GM18870 (cell line): ENCODE measurements at regions not wholly inside any gene's neighbourhood (a gene's known extent, or its start where the extent isn't known, plus 50 kb on each side); places are given as distances from the start of the nearest gene placed in this dataset.
"Not testable (repeated sequence)": the region's sequence is repeated elsewhere in the genome, so short reads cannot be mapped to it uniquely, and the experiment has no call there.

Experiments
- ATAC-seq: cut with Tn5 transposase; IDR thresholded peaks from one replicate; pipeline ENCODE4 v1.9.1; 2021; ENCODE audit warnings: moderate library complexity; ENCODE audit not compliant: unreplicated experiment

DNA sequence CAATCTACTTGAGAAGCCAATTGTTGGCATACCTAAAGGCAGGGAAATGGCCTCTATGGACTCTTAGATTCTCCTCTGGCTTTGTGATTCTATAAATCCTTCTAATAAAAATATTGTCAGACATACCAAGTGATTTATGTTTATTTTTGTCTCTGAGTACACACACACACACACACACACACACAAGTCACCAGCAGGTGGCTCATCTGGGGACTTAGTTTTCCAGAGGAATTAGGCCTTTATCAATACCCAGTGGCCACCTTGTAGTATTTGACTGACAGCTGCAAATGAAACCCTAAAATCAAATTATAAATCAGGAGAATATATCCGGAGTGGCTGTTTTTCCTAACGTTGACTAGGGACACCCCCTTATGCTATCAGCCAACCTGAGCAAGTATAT, 258.5 kb downstream of the BRINP2 start:
- no peak for ATAC-seq

DNA sequence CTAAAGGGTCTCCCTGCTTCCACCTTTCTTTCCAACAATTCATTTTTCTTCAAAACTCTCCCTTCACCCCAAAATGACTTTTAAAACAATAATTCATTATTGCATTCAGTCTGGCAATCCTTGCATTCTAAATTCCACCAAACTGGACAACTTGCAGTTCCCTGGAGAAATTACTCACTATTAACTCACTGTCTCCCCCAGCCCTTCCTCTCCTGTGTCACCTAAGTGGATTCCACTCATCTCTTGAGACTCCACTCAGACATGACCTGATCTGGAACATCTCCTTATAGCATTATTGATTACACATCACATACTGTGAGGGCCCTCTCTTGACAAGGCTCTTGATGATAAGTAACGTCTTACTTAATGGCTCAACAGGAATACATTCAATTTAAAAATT, 257.1 kb downstream of the BRINP2 start:
- no peak for ATAC-seq

DNA sequence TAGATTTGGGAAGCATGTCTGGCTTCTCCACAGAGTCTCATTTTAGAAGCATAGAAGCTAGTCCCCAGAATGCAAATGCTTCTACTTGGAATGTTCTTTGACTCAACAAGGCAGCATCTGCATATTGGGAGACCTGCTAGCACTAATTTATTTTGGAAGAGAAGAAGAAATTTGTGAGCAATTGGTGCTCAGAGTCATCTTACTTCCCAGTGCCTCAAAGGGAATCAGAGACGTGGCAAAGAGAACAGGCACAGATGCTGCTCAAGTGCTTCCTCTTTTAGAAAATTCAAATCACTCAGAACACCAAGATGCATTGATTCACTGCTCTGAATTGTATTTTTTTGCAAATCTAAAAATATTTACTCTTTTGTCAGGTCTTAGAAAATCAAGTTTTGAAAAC, 255.7 kb downstream of the BRINP2 start:
- no peak for ATAC-seq

DNA sequence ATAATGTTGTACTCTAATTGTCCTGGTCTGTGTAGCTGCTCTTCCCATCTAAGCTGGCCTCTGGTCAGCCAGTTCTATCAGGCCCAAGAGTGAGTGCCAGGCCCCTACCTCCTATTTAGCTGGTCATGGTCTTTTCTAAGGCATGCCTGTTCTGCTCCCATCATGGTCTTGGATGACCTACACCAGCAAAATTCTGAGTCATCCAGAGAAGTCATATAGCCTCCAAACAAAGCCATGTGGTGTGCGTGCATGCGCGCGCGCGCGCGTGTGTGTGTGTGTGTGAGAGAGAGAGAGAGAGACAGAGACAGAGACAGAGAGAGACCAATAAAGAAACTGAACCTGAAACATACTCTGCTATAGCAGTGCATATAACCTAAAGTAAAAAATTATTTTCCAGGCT, 254.4 kb downstream of the BRINP2 start:
- ATAC-seq: no peak

DNA sequence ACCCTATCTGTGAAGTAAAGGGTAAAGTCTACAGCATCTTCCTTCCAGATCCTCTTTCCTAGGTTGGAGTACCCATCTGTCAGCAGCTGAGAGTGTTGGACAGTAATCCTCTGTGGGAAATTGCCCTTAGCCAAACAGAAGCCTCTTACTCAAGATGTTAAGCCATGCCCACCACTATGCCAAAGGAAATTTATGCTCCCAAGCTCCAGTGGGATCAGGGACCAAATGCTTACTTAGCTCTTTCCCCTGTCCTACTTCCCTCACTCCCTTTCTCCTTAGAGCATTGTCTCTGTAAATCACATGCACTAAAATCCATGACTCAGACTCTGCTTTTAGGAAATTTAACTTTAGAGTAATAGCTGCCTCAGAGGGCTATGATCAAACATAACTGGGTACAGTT, 254.0 kb downstream of the BRINP2 start:
- no peak for ATAC-seq

DNA sequence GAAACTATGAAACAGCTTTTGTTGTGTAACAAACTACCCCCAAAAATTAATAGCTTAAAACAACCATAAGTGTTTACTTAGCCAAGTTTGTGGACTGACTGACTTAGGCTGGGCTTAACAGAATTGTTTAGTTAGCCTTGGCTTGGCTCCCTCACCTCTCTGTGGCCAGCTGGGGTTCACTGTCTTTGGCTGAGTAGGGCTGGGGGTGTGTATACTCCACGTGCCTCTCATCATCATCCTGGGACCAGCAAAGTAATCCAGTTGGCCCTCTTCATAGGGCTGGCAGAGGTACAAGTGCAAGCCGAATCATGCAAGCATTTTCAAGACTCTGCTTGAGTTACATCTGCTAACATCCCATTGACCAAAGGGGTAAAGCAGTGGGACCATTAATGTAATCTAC, 252.3 kb downstream of the BRINP2 start:
- ATAC-seq: no peak

DNA sequence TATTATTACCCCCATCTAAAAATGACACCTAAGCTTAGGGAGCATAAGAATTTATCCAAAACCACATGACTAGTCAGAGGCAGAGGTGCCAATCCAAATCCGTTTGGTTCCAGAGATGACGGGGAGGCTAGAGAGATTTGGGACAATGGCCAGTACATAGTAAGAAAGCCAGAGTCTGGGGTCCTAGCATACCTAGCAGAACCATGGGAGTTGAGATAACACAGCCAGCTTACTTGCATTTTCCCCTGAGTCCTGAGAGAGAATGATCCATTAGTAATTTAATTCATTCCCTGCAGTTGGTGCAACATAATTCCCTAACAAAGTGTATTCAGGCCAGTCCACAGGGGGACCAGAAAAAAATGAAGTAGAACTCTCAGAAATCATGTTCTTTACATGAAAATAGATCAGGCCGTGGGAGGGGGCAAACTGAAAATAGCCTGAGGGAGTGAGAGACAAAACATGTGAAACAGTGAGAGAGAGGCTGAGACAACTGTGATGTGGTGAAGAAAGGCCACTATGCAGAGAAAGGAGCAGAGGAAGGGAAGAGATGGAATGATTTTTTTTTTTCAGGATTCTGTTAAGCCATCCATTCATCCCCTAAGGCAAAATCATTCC, 243.3 kb downstream of the BRINP2 start:
- ATAC-seq: no peak

DNA sequence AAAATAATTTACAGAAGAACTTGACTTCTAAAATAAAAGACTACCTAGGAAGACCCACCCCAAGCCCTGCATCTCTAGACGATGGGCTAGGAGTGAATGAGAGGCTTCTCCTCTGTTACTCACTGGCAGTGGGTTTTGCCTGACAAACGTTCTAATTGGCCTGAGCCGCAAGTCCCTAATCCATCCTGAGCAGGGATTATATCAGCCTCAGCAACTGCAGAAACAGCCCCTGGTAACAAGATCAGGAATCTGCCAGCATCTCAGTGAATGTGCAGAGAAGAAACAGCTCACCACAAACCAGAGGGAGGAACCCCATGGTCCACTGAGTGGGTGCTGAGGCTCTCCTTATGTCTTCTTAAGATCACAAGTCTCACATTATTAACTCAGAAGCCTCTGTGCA, 240.6 kb downstream of the BRINP2 start:
- no peak for ATAC-seq

DNA sequence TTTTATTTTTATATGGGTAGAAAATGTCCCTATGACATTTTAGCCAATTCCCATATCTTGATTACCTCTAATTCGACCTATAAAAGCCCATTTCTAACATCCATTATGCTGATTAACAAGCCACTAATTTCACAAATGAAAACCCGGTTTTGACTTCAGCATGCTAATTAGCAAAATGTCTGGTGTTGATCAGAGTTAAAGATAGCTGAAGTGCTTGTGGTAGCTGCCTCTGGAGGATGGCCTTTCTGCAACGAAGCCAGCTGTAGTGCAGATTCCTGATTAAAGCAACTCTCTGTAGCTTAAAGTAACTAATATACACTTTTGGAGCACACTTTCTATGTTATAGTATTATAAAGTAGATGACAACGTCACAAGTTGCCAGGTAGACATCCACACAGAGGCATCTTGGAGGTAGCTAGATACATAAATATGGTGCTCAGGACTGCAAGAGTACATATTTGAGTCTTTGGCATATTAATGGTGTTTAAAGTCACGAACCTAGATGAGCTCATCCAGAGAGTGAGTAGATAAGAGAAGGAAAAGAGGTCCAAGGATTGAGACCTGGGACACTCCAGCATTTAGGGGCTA, 239.5 kb downstream of the BRINP2 start:
- no peak for ATAC-seq

DNA sequence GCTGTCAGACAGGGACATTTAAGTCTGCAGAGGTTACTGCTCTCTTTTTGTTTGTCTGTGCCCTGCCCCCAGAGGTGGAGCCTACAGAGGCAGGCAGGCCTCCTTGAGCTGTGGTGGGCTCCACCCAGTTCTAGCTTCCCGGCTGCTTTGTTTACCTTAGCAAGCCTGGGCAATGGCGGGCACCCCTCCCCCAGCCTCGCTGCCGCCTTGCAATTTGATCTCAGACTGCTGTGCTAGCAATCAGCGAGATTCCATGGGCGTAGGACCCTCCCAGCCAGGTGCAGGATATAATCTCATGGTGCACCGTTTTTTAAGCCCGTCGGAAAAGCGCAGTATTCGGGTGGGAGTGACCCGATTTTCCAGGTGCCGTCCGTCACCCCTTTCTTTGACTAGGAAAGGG, 235.6 kb downstream of the BRINP2 start:
- not testable (repeated sequence) for ATAC-seq

DNA sequence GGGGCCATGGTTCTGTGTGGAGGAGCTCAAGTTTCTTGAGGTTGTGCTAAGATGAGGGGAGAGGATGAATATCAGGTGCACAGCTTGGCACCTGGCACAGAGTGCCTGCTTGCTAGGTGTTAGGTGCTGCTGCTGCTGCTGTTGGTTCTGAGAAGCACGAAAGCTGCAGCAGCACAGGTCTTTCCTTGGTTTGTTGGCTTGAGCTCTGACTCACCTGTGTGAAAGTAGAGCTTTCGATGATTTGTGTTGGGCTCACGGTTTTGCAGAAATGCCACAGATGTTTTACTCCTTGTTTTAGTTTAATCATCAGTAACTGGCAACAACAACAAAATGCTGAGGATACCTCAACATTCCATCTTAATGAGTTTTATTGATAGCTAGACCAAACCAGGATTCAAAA, 221.6 kb downstream of the BRINP2 start:
- no peak for ATAC-seq

DNA sequence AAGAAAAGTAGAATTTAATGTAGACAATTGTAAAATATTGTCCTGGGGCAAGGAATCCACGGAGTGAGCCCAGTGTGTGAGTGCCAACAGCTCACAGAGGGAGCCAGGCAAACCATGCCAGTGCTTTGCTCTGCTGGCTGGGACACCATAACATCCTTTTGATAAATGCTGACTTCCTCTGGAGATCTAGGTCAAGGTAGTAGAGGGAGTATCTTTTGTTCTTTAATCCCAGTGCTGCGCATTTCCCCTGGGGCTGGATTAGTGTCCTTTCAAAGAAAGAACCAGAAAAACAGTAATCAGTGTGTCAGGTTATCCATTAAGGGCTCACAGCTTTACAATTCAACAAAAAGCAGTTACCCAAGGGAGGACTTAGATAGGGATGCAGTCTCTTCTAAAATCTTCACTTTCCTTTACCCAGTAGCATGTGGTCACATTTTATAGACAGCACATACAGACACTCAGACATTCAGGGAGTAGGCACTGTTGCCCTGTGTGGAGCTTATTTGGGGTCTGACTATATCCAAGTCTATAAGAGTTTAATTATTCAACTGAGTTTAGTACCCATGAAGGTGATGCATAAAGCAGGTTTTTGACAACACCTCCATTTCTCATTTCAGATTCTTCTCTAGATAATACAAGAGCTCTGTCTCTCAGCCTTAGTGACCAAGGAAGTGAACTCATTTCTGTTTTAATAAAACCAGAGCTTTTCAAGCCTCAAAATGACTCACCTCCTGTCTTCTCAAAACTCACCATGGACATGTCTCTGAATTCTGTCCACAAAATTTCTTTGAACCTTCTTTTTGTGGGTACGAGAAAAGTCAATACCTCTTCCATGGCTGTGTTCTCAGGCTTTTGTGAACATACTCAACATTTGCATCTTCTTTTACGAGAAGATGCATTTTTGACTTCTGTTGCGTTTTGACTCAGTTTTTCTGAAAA, 215.3 kb downstream of the BRINP2 start:
- no peak for ATAC-seq

DNA sequence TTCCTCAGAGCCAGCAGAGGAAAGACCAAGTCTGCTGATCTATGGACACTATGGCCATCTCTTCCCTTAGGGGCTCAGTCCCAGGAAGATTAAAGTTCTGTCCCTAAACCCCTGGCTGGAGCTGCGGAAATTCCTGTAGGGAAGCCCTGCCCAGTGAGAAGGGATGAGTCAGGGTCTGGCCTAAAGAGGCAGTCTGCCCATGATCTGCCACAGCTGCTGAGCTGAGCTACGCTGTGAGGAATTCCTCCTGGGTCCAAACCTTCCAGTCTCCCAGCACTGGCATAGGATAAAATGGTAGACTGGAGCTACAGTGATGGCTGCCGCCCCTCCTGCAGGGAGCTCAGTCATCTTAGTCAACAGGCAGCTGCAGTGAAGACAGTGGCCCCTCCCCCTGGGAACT, 213.7 kb downstream of the BRINP2 start:
- ATAC-seq: no peak

DNA sequence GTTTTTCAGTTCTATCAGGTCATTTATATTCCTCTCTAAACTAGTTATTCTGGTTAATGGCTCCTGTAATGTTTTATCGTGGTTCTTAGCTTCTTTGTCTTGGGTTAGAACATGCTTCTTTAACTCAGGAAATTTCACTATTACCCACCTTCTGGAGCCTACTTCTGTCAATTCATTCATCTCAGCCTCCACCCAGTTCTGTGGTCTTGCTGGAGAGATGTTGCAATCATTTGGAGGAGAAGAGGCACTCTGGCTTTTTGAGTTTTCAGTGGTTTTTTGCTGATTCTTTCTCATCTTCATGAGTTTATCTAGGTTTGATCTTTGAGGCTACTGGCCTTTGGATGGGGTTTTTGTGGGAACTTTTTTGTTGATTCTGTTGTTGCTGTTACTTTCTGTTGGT, 213.0 kb downstream of the BRINP2 start:
- ATAC-seq: no peak

DNA sequence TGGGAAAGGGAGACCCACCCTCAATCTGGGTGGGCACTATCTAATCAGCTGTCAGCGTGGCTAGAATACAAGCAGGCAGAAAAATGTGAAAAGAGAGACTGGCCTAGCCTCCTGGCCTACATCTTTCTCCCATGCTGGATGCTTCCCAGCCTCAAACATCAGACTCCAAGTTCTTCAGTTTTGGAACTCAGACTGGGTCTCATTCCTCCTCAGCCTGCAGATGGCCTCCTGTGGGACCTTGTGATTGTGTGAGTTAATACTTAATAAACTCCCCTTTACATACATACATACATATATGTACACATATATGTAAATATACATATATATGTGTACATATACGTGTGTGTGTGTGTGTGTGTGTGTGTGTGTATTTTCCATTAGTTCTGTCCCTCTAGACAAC, 207.1 kb downstream of the BRINP2 start:
- no peak for ATAC-seq

DNA sequence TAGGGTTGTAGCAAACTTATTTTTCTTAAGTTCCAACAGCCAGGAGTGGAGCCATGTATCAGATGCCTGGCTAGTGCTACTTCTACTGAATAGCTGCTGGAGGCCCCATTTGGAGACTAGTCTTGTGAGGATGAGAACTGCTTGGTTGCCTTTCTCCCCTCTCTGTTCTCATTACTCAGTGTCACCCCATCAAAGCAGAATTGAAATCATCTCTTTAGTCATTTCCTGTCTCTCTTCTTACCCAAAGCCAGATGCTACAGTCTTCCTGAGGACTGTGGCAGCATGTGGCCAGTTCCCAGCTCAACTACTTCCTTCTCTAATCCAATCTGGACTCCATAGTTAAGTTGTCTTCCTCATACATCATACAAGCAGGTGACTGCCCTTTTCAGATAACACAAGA, 197.5 kb downstream of the BRINP2 start:
- ATAC-seq: peak; percentile 47

DNA sequence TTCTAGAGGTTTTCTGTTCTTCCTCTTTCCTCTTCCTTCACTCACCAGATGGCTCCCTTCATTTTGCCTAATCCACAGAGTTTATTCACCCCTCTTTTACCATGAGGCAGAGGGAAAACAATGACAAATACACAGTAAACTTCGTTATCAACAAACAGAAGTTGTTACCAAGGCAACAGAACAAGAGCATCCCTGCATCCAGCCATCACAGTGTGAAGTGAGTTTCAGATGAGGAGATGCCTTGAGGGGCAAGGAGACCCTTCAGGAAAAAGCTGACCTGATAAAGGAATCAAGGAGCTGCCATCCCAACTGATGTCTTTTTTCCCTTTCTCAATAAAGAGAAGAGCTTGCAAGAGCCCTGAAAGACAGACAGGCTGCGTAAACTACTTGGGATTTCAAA, 195.3 kb downstream of the BRINP2 start:
- no peak for ATAC-seq

DNA sequence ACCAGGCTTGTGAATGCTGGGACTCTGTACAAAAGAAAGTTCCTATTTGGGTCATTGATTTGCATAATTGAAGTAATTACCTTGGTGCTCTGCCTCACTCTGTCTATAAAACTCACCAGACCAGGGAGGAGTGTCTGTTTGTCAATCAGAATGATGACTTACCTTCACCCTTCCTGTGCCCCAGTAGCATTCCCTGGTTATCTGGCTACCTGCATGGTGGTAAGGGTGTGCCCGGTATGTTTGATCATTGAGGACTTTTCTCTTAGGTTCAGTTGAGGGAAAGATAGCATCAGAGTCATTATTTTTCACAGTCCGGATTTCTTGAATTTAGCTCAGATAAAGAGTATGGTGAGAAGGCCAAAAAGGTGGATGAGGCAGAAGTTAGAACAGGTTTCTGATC, 190.0 kb downstream of the BRINP2 start:
- no peak for ATAC-seq

DNA sequence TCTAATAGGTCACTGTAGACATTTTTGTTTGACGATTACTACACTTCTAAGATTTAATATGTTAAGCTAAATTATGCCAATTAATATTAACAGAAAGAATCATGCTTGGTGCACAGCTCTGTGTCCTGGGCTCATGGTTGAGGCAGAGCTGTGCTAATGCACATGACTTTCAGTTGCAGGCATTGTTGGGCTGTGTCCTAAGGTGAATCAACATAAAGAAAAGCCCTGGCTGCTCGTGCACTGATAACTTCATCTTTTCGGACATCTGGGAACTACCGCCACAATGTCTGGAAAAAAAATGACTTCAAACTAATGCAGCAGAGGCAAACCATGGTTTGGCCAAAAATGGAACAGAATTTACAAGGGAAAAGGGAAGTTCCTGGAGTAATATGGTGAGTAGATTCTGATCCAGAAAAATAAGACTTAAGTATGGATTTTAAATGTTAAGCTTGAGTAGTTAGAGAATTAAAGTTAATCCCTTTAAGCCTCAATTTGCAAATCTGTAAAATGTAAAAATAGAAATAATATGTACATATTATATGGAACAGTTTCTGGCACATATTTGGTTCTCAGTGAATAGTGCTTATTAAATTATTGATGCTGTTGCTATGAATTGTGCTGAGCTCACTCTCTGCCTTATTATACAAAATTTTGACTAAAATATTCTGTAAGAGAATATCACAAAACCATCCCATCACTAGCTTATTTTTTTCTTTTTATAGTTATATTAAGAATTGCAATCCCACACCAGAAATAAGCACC, 186.1 kb downstream of the BRINP2 start:
- no peak for ATAC-seq

DNA sequence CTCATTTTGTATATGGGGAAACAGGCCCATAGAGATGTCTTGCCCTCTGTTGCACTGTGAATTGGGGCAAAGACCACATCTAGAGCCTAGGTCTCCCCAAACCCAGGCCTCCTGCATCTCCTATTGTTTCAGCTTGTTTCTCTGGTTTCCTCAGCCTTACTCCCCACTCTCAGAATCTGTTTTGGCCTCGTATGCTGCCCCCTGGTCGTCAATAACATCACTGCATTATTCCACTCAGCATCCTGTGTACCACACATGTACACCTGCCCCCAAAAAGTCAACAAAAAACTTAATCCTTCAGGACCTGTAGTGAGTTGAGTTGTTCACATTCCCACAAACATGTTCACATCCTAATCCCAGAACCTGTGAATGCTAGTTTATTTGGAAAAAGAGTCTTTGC, 184.8 kb downstream of the BRINP2 start:
- ATAC-seq: no peak

DNA sequence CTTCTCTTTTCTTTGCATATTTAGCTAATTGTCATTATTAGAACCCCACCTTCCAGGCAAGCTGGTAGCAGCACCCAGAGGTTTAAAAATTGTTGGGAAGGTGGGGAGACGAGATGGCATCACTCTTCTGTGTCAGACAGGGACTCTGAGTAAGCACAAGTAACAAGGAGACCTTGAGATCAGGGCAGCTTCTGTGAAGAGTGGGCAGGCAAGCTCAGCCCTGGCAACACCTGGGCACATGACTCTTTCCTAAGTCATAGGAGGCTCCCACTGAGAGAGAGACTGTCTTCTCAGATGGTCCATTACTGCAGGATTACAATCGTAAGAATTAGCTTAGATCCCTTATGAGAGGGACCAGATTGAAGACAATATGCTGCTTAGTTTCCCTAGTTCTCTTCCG, 183.5 kb downstream of the BRINP2 start:
- no peak for ATAC-seq
